ENCODE measurements at regions not wholly inside any gene's neighbourhood (a gene's known extent, or its start where the extent isn't known, plus 50 kb on each side); places are given as distances from the start of the nearest gene placed in this dataset.
A peak's percentile ranks its signal among the peaks of the same experiment; 100 is the strongest.

DNA sequence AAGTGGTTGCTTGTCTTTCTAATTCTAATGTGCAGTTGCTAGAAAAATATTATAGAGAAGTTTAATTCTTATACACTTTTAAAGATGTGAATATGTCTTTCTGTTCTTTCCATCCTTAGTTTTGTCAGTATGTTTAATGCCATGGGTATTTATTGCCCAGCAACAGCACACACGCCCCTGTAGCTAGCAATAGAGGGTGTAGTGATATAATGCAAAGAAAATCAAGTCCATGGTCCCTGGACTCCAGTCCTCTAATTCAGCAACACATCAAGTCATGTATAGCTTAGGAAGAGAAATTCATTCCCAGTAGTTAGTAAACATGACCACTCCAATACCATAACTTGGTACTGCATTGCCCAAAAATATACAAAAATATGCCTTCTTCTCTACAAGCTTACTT lies 292.4 kb upstream of the NR2F2 start:
- in situ Hi-C loops (cut with HindIII; ENCODE audit: low pct_unique_long_range_greater_than_20kb, low sequenced_read_pairs), result no loop called here
- TF ChIP-seq JUND (IDR thresholded peaks at IDR 0.05; ENCODE audit: low read depth), result no peak
- DNase-seq (ENCODE audit: low read depth in 1 of 2, low spot score in 1 of 2), result no peak

DNA sequence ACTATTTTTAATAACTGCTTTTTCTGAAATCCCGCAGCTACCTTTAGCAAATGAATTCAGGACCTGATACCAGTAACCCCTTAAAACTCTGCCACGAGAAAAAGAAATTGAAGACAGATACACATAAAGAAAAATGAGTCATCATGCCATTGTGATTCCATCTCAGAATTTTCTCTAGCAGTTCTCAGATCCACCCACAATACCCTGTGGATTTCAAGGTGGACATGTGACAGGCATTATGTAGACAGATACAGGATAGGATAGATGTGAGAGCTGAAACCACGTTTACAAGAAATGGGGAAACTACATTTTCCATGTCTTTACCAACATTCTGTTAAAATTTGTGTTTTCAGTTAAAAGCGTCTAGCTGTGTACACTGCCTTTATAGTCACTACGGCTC lies 291.9 kb upstream of the NR2F2 start:
- no peak for TF ChIP-seq JUND (IDR thresholded peaks at IDR 0.05; ENCODE audit: low read depth)
- in situ Hi-C loops (cut with HindIII; ENCODE audit: low pct_unique_long_range_greater_than_20kb, low sequenced_read_pairs), result no loop called here
- DNase-seq (ENCODE audit: low read depth in 1 of 2, low spot score in 1 of 2), result no peak

DNA sequence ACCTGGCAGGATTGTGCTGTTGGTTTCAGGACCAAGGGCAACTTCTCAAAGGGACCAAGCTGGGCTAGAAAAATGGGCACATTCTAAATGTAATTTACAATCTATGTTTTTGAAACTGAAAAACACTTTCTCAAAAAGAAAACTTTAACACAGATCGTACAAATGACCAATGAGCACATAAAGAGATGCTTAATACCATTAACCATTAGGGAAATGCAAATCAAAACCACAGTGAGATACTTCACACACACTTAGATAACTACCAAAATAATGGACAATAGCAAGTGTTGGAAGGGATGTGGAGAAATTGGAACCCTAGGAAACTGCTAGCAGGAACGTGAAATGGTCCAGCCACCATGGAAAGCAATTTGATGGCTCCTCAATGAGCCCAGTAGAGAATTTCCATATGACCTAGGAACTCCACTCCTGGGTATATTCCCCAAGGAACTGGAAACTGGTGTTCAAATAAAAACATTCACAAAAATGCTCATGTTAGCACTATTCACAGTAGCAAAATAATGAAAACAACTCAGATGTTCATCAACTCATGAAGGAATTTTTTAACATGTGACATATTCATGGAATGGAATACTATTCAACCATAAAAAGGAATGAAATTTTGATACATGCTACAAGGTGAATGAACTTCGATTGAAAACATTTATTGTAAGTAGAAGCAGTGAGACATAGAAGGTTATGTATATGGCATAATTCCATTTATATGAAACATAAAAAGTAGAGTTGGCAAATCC lies 288.3 kb upstream of the NR2F2 start:
- in situ Hi-C loops (cut with HindIII; ENCODE audit: low pct_unique_long_range_greater_than_20kb, low sequenced_read_pairs), result no loop called here
- TF ChIP-seq JUND (IDR thresholded peaks at IDR 0.05; ENCODE audit: low read depth), result no peak

DNA sequence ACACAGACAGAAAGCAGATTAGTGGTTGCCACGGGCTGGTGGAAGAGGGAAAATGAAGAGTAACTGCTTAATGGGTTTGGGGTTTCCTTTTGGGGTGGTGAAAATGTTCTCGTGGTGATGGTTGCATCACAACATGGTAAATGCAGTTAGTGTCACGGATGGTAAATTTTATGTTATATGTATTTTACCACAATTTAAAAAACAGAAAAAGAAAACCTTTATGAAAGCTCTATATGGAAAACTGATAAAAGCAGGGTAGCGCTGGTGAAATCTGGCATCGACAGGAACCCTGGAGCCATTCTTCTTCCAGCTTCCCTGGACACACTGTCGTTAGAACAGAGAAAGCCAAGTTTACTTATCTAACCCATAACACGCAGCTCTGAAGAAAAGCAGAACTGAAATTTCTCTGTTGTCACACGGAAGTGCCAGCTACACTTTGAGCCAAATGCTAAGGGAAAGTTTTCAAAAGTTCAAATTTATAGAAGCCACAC lies 287.7 kb upstream of the NR2F2 start:
- TF ChIP-seq JUND (IDR thresholded peaks at IDR 0.05; ENCODE audit: low read depth), result no peak
- DNase-seq (ENCODE audit: low read depth in 1 of 2, low spot score in 1 of 2), result no peak
- in situ Hi-C loops (cut with HindIII; ENCODE audit: low pct_unique_long_range_greater_than_20kb, low sequenced_read_pairs), result no loop called here

More for the DNA sequence above, 288.3 kb upstream of the NR2F2 start:
- no peak for DNase-seq (ENCODE audit: low read depth in 1 of 2, low spot score in 1 of 2)

DNA sequence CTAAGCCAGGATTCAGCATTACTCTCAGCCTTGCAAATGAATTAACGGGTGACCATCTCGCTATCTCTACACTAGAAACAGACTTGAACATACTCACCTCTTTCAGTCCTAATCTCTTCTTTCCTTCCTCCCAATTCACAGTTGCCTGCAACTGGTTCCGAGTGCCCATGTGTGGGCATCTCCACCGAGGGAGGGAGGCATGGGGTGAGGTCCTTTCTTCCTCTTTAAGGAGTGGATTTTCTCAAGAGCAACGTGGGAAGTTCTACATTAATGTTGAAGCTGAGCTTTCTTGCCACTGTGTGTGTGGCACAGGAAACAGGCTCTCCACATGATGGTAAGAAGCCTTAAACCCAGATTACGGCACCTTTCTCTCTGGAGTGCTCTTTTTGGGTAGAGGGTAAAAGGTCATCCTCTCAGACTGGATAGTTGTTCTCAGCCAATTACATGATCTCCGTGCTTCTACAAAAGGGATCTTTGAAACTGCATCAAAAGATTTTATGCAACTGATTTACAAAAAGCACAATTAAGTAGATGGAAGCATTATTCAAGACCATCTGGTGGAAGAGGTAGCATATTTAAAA lies 286.8 kb upstream of the NR2F2 start:
- DNase-seq (ENCODE audit: low read depth in 1 of 2, low spot score in 1 of 2), result no peak
- in situ Hi-C loops (cut with HindIII; ENCODE audit: low pct_unique_long_range_greater_than_20kb, low sequenced_read_pairs), result no loop called here
- no peak for TF ChIP-seq JUND (IDR thresholded peaks at IDR 0.05; ENCODE audit: low read depth)

DNA sequence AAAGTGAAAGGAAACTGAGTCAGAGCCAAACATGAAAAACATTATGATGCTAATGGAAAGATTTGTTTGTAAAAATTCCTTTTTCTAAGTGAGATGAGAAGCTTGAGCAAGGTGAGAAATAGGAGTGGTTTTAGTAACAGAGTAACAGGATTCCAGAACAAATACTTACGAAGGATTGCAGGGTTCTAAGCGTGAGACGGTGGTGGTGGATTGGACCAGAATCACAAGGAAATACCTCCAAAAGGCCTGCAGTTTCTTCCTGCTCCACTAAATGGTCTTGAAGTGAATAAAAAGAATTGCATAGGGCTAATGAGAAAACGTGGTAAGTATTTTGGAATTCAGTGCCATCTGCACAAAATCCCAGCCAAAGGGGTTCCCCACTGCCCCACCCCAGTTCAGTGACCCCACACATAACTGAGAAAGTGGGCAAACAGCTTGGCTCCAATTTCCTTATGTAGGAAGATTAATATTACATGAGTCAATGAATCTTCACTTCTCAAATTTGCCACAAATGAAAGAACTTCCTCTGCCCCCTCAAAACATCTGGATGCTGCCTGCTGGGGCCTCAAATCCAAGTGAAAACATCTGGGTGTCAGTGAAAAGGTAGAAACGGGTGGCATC lies 283.8 kb upstream of the NR2F2 start:
- no peak for TF ChIP-seq JUND (IDR thresholded peaks at IDR 0.05; ENCODE audit: low read depth)
- DNase-seq (ENCODE audit: low read depth in 1 of 2, low spot score in 1 of 2), result no peak
- in situ Hi-C loops (cut with HindIII; ENCODE audit: low pct_unique_long_range_greater_than_20kb, low sequenced_read_pairs), result no loop called here

DNA sequence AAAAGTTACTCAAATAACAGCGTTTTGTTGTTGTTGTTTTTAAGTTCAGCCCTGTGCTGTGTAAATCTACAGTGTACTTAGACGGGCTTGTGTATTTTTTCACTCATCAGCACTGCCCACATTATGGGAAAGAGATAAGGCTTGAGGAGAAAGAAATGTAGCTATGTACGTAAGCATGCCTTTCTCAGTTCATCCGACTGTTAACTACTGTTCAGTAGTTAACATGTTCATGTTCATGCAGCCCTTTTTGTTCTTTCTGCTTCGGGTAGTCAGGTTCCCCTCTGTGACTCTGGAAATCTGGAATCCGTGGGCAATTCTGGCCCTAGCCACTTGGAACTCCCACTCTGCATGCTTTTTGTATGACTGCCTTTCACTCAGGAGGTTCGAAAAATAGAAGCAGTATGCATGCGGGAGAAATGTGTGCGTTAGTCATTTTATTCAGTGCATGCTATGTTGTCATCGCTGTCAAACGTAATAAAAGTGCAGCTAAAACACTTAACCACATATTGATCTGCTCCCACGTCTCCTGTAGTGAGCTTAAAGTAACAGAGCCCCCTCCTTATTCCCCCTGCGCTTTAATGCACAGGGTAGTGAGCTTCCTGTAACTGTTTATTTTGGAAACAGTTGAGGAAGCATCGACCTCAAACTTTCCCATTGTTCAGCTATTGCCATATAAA lies 283.1 kb upstream of the NR2F2 start:
- DNase-seq (ENCODE audit: low read depth in 1 of 2, low spot score in 1 of 2), result no peak
- TF ChIP-seq JUND (IDR thresholded peaks at IDR 0.05; ENCODE audit: low read depth), result no peak
- in situ Hi-C loops (cut with HindIII; ENCODE audit: low pct_unique_long_range_greater_than_20kb, low sequenced_read_pairs), result no loop called here

DNA sequence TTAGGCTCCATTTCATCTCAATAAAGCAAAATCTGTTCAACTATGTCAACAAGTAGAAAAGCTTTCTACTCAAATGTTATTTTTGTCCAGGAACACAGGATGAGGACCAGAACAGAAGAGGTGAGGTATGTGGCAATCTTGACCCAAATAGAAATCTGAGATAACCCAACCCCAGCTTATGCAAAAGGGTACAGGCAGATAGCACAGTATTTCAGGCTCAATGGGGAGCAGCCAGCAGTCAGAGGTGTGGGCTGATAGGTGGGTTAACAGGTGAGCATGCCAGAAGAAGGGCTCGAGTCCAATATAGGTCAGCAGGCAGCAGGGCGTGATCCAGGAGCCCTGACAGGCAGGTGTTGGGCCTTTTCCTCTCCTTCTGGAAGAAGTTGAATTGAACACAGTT lies 281.2 kb upstream of the NR2F2 start:
- TF ChIP-seq JUND (IDR thresholded peaks at IDR 0.05; ENCODE audit: low read depth), result no peak
- DNase-seq (ENCODE audit: low read depth in 1 of 2, low spot score in 1 of 2), result no peak
- in situ Hi-C loops (cut with HindIII; ENCODE audit: low pct_unique_long_range_greater_than_20kb, low sequenced_read_pairs), result no loop called here

DNA sequence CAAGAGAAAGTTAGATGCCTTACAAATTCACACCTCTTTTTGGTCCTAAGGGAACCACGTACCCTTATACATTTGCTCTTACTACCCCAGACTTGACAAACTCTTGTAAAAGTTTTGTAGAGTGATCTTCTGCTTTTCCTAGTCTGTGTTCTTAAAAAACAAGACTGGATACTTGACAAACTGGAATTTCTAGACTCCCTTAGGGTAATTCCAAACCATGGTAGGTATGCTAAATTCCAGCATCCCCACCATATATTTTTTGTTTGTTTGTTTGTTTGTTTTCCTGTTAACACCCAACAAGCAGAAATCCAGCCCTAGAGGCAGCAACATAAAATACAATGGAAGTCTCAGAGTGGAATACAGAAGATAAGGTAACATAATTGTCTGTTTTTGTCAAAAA lies 280.7 kb upstream of the NR2F2 start:
- DNase-seq (ENCODE audit: low read depth in 1 of 2, low spot score in 1 of 2), result peak in 1 of 2 experiments; percentile 73
- in situ Hi-C loops (cut with HindIII; ENCODE audit: low pct_unique_long_range_greater_than_20kb, low sequenced_read_pairs), result no loop called here

DNA sequence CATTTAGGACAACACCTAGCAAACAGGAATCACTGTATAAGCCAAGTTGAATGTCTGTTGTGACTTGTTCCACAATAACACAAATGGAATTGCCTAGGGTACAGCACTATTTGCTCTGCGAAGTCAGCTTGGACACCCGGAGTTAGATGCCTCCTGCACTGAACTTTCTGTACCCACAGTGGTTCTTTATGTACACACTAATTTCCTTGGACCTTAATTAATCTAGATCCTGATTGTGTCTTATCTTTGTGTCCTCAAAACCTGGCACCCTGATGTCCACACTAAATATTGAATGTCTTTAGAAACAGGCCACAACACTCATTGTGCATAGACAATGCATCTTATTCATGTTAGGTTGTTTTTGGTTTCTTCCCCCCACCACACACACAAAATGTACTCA lies 278.9 kb upstream of the NR2F2 start:
- in situ Hi-C loops (cut with HindIII; ENCODE audit: low pct_unique_long_range_greater_than_20kb, low sequenced_read_pairs), result no loop called here
- no peak for TF ChIP-seq JUND (IDR thresholded peaks at IDR 0.05; ENCODE audit: low read depth)
- DNase-seq (ENCODE audit: low read depth in 1 of 2, low spot score in 1 of 2), result peak in 1 of 2 experiments; percentile 64

More for the DNA sequence above, 280.7 kb upstream of the NR2F2 start:
- no peak for TF ChIP-seq JUND (IDR thresholded peaks at IDR 0.05; ENCODE audit: low read depth)

DNA sequence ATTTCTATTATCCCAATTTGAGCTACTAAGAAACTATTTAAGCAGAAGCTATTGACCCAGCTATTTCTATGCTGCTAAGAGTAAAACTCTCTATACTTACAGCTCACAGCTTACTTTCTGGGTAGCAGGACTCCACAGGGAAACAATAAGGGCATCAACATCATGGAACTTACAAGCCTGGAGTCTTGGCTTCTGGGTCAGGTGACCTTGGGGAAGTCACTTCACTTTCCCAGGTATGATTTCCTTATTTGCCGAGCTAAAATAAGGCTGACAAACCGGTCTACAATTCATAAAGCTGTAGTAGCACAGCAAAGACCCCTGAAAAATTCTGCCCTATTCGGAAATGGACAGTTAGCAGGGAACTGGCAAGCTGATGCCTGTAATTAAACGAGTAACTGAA lies 278.3 kb upstream of the NR2F2 start:
- in situ Hi-C loops (cut with HindIII; ENCODE audit: low pct_unique_long_range_greater_than_20kb, low sequenced_read_pairs), result no loop called here
- DNase-seq (ENCODE audit: low read depth in 1 of 2, low spot score in 1 of 2), result peak in 1 of 2 experiments; percentile 76
- TF ChIP-seq JUND (IDR thresholded peaks at IDR 0.05; ENCODE audit: low read depth), result no peak

DNA sequence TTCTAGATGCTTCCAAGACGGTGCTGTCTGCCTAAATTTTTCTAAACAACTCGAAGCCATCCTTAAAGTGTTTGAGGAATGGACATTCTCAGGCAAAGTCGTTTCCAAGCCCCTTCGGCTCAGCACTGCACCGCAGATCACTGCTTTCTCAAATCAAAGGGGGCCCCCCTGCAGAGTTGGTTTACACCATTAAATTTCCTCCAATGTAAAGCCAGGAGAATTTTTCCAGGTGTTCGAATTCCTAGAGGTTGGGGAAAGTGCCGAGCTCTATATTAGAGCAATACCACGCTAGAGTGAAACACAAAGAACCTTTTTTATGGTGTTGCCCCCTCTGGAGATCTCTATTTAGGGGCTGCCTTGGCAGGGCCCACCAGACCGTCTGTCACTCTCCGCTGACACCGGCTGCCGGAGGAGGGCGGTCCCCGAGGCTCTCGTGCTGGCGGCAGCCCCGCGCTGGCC lies 277.9 kb upstream of the NR2F2 start:
- no peak for TF ChIP-seq JUND (IDR thresholded peaks at IDR 0.05; ENCODE audit: low read depth)
- in situ Hi-C loops (cut with HindIII; ENCODE audit: low pct_unique_long_range_greater_than_20kb, low sequenced_read_pairs), result no loop called here
- DNase-seq (ENCODE audit: low read depth in 1 of 2, low spot score in 1 of 2), result no peak

Data from T47D (cell line).